Trophoblast cell (in vitro differentiated cells and primary cell): ENCODE measurements at regions not wholly inside any gene's neighbourhood (a gene's known extent, or its start where the extent isn't known, plus 50 kb on each side); places are given as distances from the start of the nearest gene placed in this dataset.

Experiments used
- DNase-seq, 2 donors: peaks; one replicate each; pipeline ENCODE4 v3.0.0-alpha.2; 2016
- H2AFZ ChIP-seq: 2 replicates; pipeline ENCODE4 v1.6.1; 2013; ENCODE audit warnings: low read length, moderate library complexity, mild to moderate bottlenecking; ENCODE audit not compliant: insufficient read depth, poor library complexity
- H2AK5ac ChIP-seq: 2 replicates; pipeline ENCODE4 v1.6.1; 2013; ENCODE audit warnings: mild to moderate bottlenecking, low read length
- H2BK120ac ChIP-seq: 2 replicates; pipeline ENCODE4 v1.6.1; 2013; ENCODE audit warnings: low read length, mild to moderate bottlenecking, moderate library complexity; ENCODE audit not compliant: insufficient read depth, poor library complexity
- H2BK12ac ChIP-seq: 2 replicates; pipeline ENCODE4 v1.6.1; 2013; ENCODE audit warnings: mild to moderate bottlenecking, low read length, moderate library complexity
- H2BK5ac ChIP-seq: 2 replicates; pipeline ENCODE4 v1.6.1; 2013; ENCODE audit warnings: low read length, low read depth, moderate library complexity, mild to moderate bottlenecking; ENCODE audit not compliant: poor library complexity
- H3K14ac ChIP-seq: 2 replicates; pipeline ENCODE4 v1.6.1; 2013; ENCODE audit warnings: mild to moderate bottlenecking, low read length
- H3K18ac ChIP-seq: 2 replicates; pipeline ENCODE4 v1.6.1; 2013; ENCODE audit warnings: mild to moderate bottlenecking, low read length
- H3K23ac ChIP-seq: 2 replicates; pipeline ENCODE4 v1.6.1; 2013; ENCODE audit warnings: low read length
- H3K27ac ChIP-seq: 2 replicates; pipeline ENCODE4 v1.5.1; 2013; ENCODE audit warnings: low read depth, mild to moderate bottlenecking, inconsistent platforms, low read length, moderate library complexity
- H3K27me3 ChIP-seq: 2 replicates; pipeline ENCODE4 v1.6.1; 2013; ENCODE audit warnings: inconsistent platforms, mild to moderate bottlenecking, low read length, moderate library complexity; ENCODE audit not compliant: insufficient read depth
- H3K36me3 ChIP-seq, 2 experiments: 1 replicate in 1 of 2; 2 replicates in 1 of 2; pipeline ENCODE4 v1.6.1; 2013; ENCODE audit warnings: low read length in 2 of 2, mild to moderate bottlenecking in 2 of 2, moderate library complexity in 1 of 2; ENCODE audit not compliant: insufficient read depth in 2 of 2, control insufficient read depth in 1 of 2
- H3K4ac ChIP-seq: 2 replicates; pipeline ENCODE4 v1.6.1; 2013; ENCODE audit warnings: low read depth, mild to moderate bottlenecking, low read length, moderate library complexity
- H3K4me1 ChIP-seq, 2 experiments: 1 replicate in 1 of 2; 2 replicates in 1 of 2; pipeline ENCODE4 v1.6.1; 2013; ENCODE audit warnings: low read length in 2 of 2, mild to moderate bottlenecking in 2 of 2, moderate library complexity in 1 of 2; ENCODE audit not compliant: insufficient read depth in 2 of 2, control insufficient read depth in 1 of 2
- H3K4me2 ChIP-seq: 2 replicates; pipeline ENCODE4 v1.6.1; 2013; ENCODE audit warnings: inconsistent platforms, mild to moderate bottlenecking, low read length, moderate library complexity
- H3K4me3 ChIP-seq: 2 replicates; pipeline ENCODE4 v1.5.1; 2013; ENCODE audit warnings: mild to moderate bottlenecking, low read depth, low read length, inconsistent platforms
- H3K79me1 ChIP-seq: one replicate; pipeline ENCODE4 v1.6.1; 2013; ENCODE audit warnings: low read length
- H3K79me2 ChIP-seq: 2 replicates; pipeline ENCODE4 v1.6.1; 2013; ENCODE audit warnings: low read length, mild to moderate bottlenecking; ENCODE audit not compliant: control insufficient read depth, insufficient read depth, poor library complexity
- H3K9ac ChIP-seq: 2 replicates; pipeline ENCODE4 v1.6.1; 2013; ENCODE audit warnings: mild to moderate bottlenecking, low read length
- H3K9me3 ChIP-seq: 2 replicates; pipeline ENCODE4 v1.6.1; 2013; ENCODE audit warnings: low read depth, mild to moderate bottlenecking, control low read depth, inconsistent platforms, low read length; ENCODE audit not compliant: insufficient read depth
- H4K12ac ChIP-seq: 2 replicates; pipeline ENCODE4 v1.6.1; 2013; ENCODE audit warnings: low read depth, mild to moderate bottlenecking, low read length, moderate library complexity
- H4K8ac ChIP-seq: 2 replicates; pipeline ENCODE4 v1.6.1; 2013; ENCODE audit warnings: low read depth, mild to moderate bottlenecking, low read length, moderate library complexity
- H4K91ac ChIP-seq: one replicate; pipeline ENCODE4 v1.6.1; 2013; ENCODE audit warnings: low read depth, mild to moderate bottlenecking, low read length, moderate library complexity
- WGBS: extraction: QIAGEN DNeasy Blood & Tissue Kit; methylation state at CpG from one replicate; pipeline ENCODE4 v1.1.7; 2013; ENCODE audit warnings: missing lambda C conversion rate; ENCODE audit not compliant: insufficient read length, insufficient coverage; ENCODE audit errors: extremely low coverage; 5-methylcytosine and 5-hydroxymethylcytosine counted together

GRCh38 chr2:17306219-17306618, 212.0 kb downstream of the RAD51AP2 start:
- Histone ChIP-seq H2BK120ac (no peak overlapping the region), H2BK12ac (no peak overlapping the region), H3K18ac (no peak overlapping the region), H3K4me3 (no peak overlapping the region), H3K36me3 (no peaks in the 10 kb centered on the region), H3K4me2 (no peak overlapping the region), H3K9ac (no peak overlapping the region), H4K12ac (no peak overlapping the region), H4K91ac (no peak overlapping the region), H3K4ac (no peak overlapping the region), H3K79me2 (no peaks in the 10 kb centered on the region), H2AK5ac (no peak overlapping the region), H3K4me1 (no peaks in the 10 kb centered on the region), H3K14ac (no peak overlapping the region), H2AFZ (no peak overlapping the region), H3K27me3 (no peaks in the 10 kb centered on the region), H3K27ac (no peak overlapping the region), H4K8ac (no peak overlapping the region), H3K23ac (no peak overlapping the region), H3K9me3 (no peaks in the 10 kb centered on the region), H3K79me1 (no peaks in the 10 kb centered on the region), H2BK5ac (no peak overlapping the region)
- peak in 1 of 2 donors; percentile 41 for DNase-seq
- WGBS = no CpG with 5 or more reads among the region's 1 CpG

- no peak overlapping the region for H2AFZ ChIP-seq
- H3K9me3 ChIP-seq = no peaks in the 10 kb centered on the region
- WGBS = no CpG with 5 or more reads among the region's 2 CpGs
These were observed 214.7 kb downstream of the RAD51AP2 start for GRCh38 chr2:17303521-17303920.

GRCh38 chr2:17303054-17303453, 215.2 kb downstream of the RAD51AP2 start:
- no peak overlapping the region for H2BK5ac ChIP-seq
- H3K23ac ChIP-seq = no peak overlapping the region
- H2AFZ ChIP-seq = no peak overlapping the region
- H3K27ac ChIP-seq = no peak overlapping the region
- H3K36me3 ChIP-seq = no peaks in the 10 kb centered on the region
- no peak overlapping the region for H3K4me2 ChIP-seq
- H3K9me3 ChIP-seq = no peaks in the 10 kb centered on the region
- no peak overlapping the region for H2BK120ac ChIP-seq
- H3K27me3 ChIP-seq = no peaks in the 10 kb centered on the region
- no peak overlapping the region for H3K4ac ChIP-seq
- no peak overlapping the region for H3K18ac ChIP-seq
- H4K91ac ChIP-seq = no peak overlapping the region
- DNase-seq = peak; percentile 55 to 79
- H3K79me2 ChIP-seq = no peaks in the 10 kb centered on the region
- H2AK5ac ChIP-seq = no peak overlapping the region
- no peak overlapping the region for H2BK12ac ChIP-seq
- WGBS = no CpG with 5 or more reads among the region's 4 CpGs
- H3K14ac ChIP-seq = no peak overlapping the region
- no peak overlapping the region for H3K9ac ChIP-seq
- H3K79me1 ChIP-seq = no peaks in the 10 kb centered on the region
- H4K8ac ChIP-seq = no peak overlapping the region
- no peak overlapping the region for H3K4me3 ChIP-seq
- H4K12ac ChIP-seq = no peak overlapping the region
- no peaks in the 10 kb centered on the region for H3K4me1 ChIP-seq

More at GRCh38 chr2:17303521-17303920, 214.7 kb downstream of the RAD51AP2 start:
- Histone ChIP-seq H3K36me3 (no peaks in the 10 kb centered on the region), H3K18ac (no peak overlapping the region), H2AK5ac (no peak overlapping the region), H3K27ac (no peak overlapping the region), H2BK12ac (no peak overlapping the region), H3K14ac (no peak overlapping the region), H2BK5ac (no peak overlapping the region), H3K27me3 (no peaks in the 10 kb centered on the region), H4K91ac (no peak overlapping the region), H3K23ac (no peak overlapping the region), H3K4me2 (no peak overlapping the region), H3K79me1 (no peaks in the 10 kb centered on the region), H3K9ac (no peak overlapping the region), H3K4ac (no peak overlapping the region), H4K8ac (no peak overlapping the region), H4K12ac (no peak overlapping the region), H3K4me3 (no peak overlapping the region), H3K4me1 (no peaks in the 10 kb centered on the region), H3K79me2 (no peaks in the 10 kb centered on the region), H2BK120ac (no peak overlapping the region)
- no peak for DNase-seq

- DNase-seq = no peak
- Histone ChIP-seq H2BK5ac (no peak overlapping the region), H2BK12ac (no peak overlapping the region), H3K4me3 (no peak overlapping the region), H3K27ac (no peak overlapping the region), H3K14ac (no peak overlapping the region), H3K9ac (no peak overlapping the region), H3K9me3 (no peaks in the 10 kb centered on the region), H4K91ac (no peak overlapping the region), H3K23ac (no peak overlapping the region), H3K4ac (no peak overlapping the region), H3K4me2 (no peak overlapping the region), H3K27me3 (no peaks in the 10 kb centered on the region), H3K36me3 (no peaks in the 10 kb centered on the region), H2AK5ac (no peak overlapping the region), H4K8ac (no peak overlapping the region), H3K4me1 (no peaks in the 10 kb centered on the region), H3K79me2 (no peaks in the 10 kb centered on the region), H4K12ac (no peak overlapping the region), H2AFZ (no peak overlapping the region), H2BK120ac (no peak overlapping the region), H3K79me1 (no peaks in the 10 kb centered on the region), H3K18ac (no peak overlapping the region)
- WGBS = no CpG with 5 or more reads among the region's 1 CpG
These were observed 216.0 kb downstream of the RAD51AP2 start for GRCh38 chr2:17302281-17302680.
